ENCODE measurements at regions not wholly inside any gene's neighbourhood (a gene's known extent, or its start where the extent isn't known, plus 50 kb on each side); places are given as distances from the start of the nearest gene placed in this dataset.

- no peak for TF ChIP-seq CTCF (IDR thresholded peaks at IDR 0.05; ENCODE audit: low read length)
- no peak for TF ChIP-seq EZH2phosphoT487 (IDR thresholded peaks at IDR 0.05; ENCODE audit: low read length)
- no peak for TF ChIP-seq EZH2 (optimal IDR thresholded peaks at IDR 0.05; ENCODE audit: low read depth, low read length)
These were observed 730.9 kb upstream of the PRMT6 start for GRCh38 chr1:106325600-106325999.

Data from MM.1S (cell line).